ENCODE measurements at regions not wholly inside any gene's neighbourhood (a gene's known extent, or its start where the extent isn't known, plus 50 kb on each side); places are given as distances from the start of the nearest gene placed in this dataset.
"Not testable (repeated sequence)": the region's sequence is repeated elsewhere in the genome, so short reads cannot be mapped to it uniquely, and the experiment has no call there.

- H3K27ac ChIP-seq (ENCODE audit: low read depth, low read length) = no peak overlapping the region
- peaks cover 8% of the 10 kb centered on the region for H3K4me1 ChIP-seq (ENCODE audit: insufficient read depth, low read length)
- 91% methylated on average over 8 of the region's 8 CpGs for WGBS
- H3K36me3 ChIP-seq (ENCODE audit: insufficient read depth, low read length) = no peaks in the 10 kb centered on the region
- H3K4me3 ChIP-seq (ENCODE audit: low read length) = no peak overlapping the region
- no peaks in the 10 kb centered on the region for H3K9me3 ChIP-seq (ENCODE audit: insufficient read depth, low read depth, low read length)
- no peak overlapping the region for H3K9ac ChIP-seq (ENCODE audit: low read depth, low read length)
- H3K27me3 ChIP-seq (ENCODE audit: insufficient read depth, low read length) = peaks cover 6% of the 10 kb centered on the region
Measured at GRCh38 chr9:96158147-96158546, 143.8 kb downstream of the HSD17B3 start.

- peaks cover 8% of the 10 kb centered on the region for H3K4me1 ChIP-seq (ENCODE audit: insufficient read depth, low read length)
- WGBS = 44% methylated on average over 1 of the region's 1 CpG
- H3K27ac ChIP-seq (ENCODE audit: low read depth, low read length) = no peak overlapping the region
- H3K9ac ChIP-seq (ENCODE audit: low read depth, low read length) = no peak overlapping the region
- no peaks in the 10 kb centered on the region for H3K36me3 ChIP-seq (ENCODE audit: insufficient read depth, low read length)
- no peak overlapping the region for H3K4me3 ChIP-seq (ENCODE audit: low read length)
- H3K27me3 ChIP-seq (ENCODE audit: insufficient read depth, low read length) = peaks cover 6% of the 10 kb centered on the region
- H3K9me3 ChIP-seq (ENCODE audit: insufficient read depth, low read depth, low read length) = no peaks in the 10 kb centered on the region
Measured at GRCh38 chr9:96157675-96158074, 144.3 kb downstream of the HSD17B3 start.

- 76% methylated on average over 10 of the region's 10 CpGs for WGBS
- Histone ChIP-seq H3K4me1 (ENCODE audit: insufficient read depth, low read length) (peaks cover 8% of the 10 kb centered on the region), H3K27ac (ENCODE audit: low read depth, low read length) (no peak overlapping the region), H3K9ac (ENCODE audit: low read depth, low read length) (no peak overlapping the region), H3K36me3 (ENCODE audit: insufficient read depth, low read length) (no peaks in the 10 kb centered on the region), H3K27me3 (ENCODE audit: insufficient read depth, low read length) (no peaks in the 10 kb centered on the region), H3K9me3 (ENCODE audit: insufficient read depth, low read depth, low read length) (no peaks in the 10 kb centered on the region), H3K4me3 (ENCODE audit: low read length) (no peak overlapping the region)
Measured at GRCh38 chr9:96156171-96156974, 145.6 kb downstream of the HSD17B3 start.

GRCh38 chr9:96154081-96154480, 147.9 kb downstream of the HSD17B3 start:
- WGBS = 87% methylated on average over 13 of the region's 13 CpGs
- Histone ChIP-seq H3K27me3 (ENCODE audit: insufficient read depth, low read length) (no peaks in the 10 kb centered on the region), H3K4me1 (ENCODE audit: insufficient read depth, low read length) (peaks cover 8% of the 10 kb centered on the region), H3K27ac (ENCODE audit: low read depth, low read length) (no peak overlapping the region), H3K9ac (ENCODE audit: low read depth, low read length) (no peak overlapping the region), H3K36me3 (ENCODE audit: insufficient read depth, low read length) (no peaks in the 10 kb centered on the region), H3K4me3 (ENCODE audit: low read length) (no peak overlapping the region), H3K9me3 (ENCODE audit: insufficient read depth, low read depth, low read length) (no peaks in the 10 kb centered on the region)

- no peaks in the 10 kb centered on the region for H3K27me3 ChIP-seq (ENCODE audit: insufficient read depth, low read length)
- H3K36me3 ChIP-seq (ENCODE audit: insufficient read depth, low read length) = no peaks in the 10 kb centered on the region
- no peak overlapping the region for H3K27ac ChIP-seq (ENCODE audit: low read depth, low read length)
- no peak overlapping the region for H3K9ac ChIP-seq (ENCODE audit: low read depth, low read length)
- H3K4me3 ChIP-seq (ENCODE audit: low read length) = no peak overlapping the region
- no peaks in the 10 kb centered on the region for H3K9me3 ChIP-seq (ENCODE audit: insufficient read depth, low read depth, low read length)
- H3K4me1 ChIP-seq (ENCODE audit: insufficient read depth, low read length) = peaks cover 8% of the 10 kb centered on the region
- WGBS = 84% methylated on average over 2 of the region's 2 CpGs
Measured at GRCh38 chr9:96152550-96152949, 149.4 kb downstream of the HSD17B3 start.

- H3K27ac ChIP-seq (ENCODE audit: low read depth, low read length) = no peak overlapping the region
- no peaks in the 10 kb centered on the region for H3K27me3 ChIP-seq (ENCODE audit: insufficient read depth, low read length)
- 94% methylated on average over 9 of the region's 11 CpGs for WGBS
- H3K4me1 ChIP-seq (ENCODE audit: insufficient read depth, low read length) = no peaks in the 10 kb centered on the region
- no peaks in the 10 kb centered on the region for H3K9me3 ChIP-seq (ENCODE audit: insufficient read depth, low read depth, low read length)
- no peaks in the 10 kb centered on the region for H3K36me3 ChIP-seq (ENCODE audit: insufficient read depth, low read length)
- no peak overlapping the region for H3K4me3 ChIP-seq (ENCODE audit: low read length)
- H3K9ac ChIP-seq (ENCODE audit: low read depth, low read length) = no peak overlapping the region
Measured at GRCh38 chr9:96150324-96151227, 151.4 kb downstream of the HSD17B3 start.

GRCh38 chr9:96149533-96150280, 152.3 kb downstream of the HSD17B3 start:
- WGBS = 88% methylated on average over 12 of the region's 13 CpGs

GRCh38 chr9:96148634-96149532, 153.1 kb downstream of the HSD17B3 start:
- Histone ChIP-seq H3K4me1 (ENCODE audit: insufficient read depth, low read length) (no peaks in the 10 kb centered on the region), H3K9ac (ENCODE audit: low read depth, low read length) (no peak overlapping the region), H3K36me3 (ENCODE audit: insufficient read depth, low read length) (no peaks in the 10 kb centered on the region), H3K9me3 (ENCODE audit: insufficient read depth, low read depth, low read length) (no peaks in the 10 kb centered on the region), H3K4me3 (ENCODE audit: low read length) (no peak overlapping the region), H3K27me3 (ENCODE audit: insufficient read depth, low read length) (no peaks in the 10 kb centered on the region), H3K27ac (ENCODE audit: low read depth, low read length) (no peak overlapping the region)
- WGBS = 94% methylated on average over 8 of the region's 8 CpGs

More at GRCh38 chr9:96149533-96150280, 152.3 kb downstream of the HSD17B3 start:
- Histone ChIP-seq H3K4me1 (ENCODE audit: insufficient read depth, low read length) (no peaks in the 10 kb centered on the region), H3K4me3 (ENCODE audit: low read length) (no peak overlapping the region), H3K27ac (ENCODE audit: low read depth, low read length) (no peak overlapping the region), H3K27me3 (ENCODE audit: insufficient read depth, low read length) (no peaks in the 10 kb centered on the region), H3K9ac (ENCODE audit: low read depth, low read length) (no peak overlapping the region), H3K36me3 (ENCODE audit: insufficient read depth, low read length) (no peaks in the 10 kb centered on the region), H3K9me3 (ENCODE audit: insufficient read depth, low read depth, low read length) (no peaks in the 10 kb centered on the region)

GRCh38 chr9:96147029-96147428, 154.9 kb downstream of the HSD17B3 start:
- not testable (repeated sequence) for H3K36me3 ChIP-seq (ENCODE audit: insufficient read depth, low read length); H3K4me1 ChIP-seq (ENCODE audit: insufficient read depth, low read length); H3K9me3 ChIP-seq (ENCODE audit: insufficient read depth, low read depth, low read length); H3K9ac ChIP-seq (ENCODE audit: low read depth, low read length); H3K27me3 ChIP-seq (ENCODE audit: insufficient read depth, low read length); H3K4me3 ChIP-seq (ENCODE audit: low read length); H3K27ac ChIP-seq (ENCODE audit: low read depth, low read length)
- WGBS = 90% methylated on average over 10 of the region's 11 CpGs

- H3K36me3 ChIP-seq (ENCODE audit: insufficient read depth, low read length) = no peaks in the 10 kb centered on the region
- H3K4me3 ChIP-seq (ENCODE audit: low read length) = no peak overlapping the region
- H3K27ac ChIP-seq (ENCODE audit: low read depth, low read length) = no peak overlapping the region
- WGBS = 88% methylated on average over 5 of the region's 5 CpGs
- H3K27me3 ChIP-seq (ENCODE audit: insufficient read depth, low read length) = no peaks in the 10 kb centered on the region
- no peaks in the 10 kb centered on the region for H3K9me3 ChIP-seq (ENCODE audit: insufficient read depth, low read depth, low read length)
- H3K9ac ChIP-seq (ENCODE audit: low read depth, low read length) = no peak overlapping the region
- H3K4me1 ChIP-seq (ENCODE audit: insufficient read depth, low read length) = peaks cover 20% of the 10 kb centered on the region
Measured at GRCh38 chr9:96141666-96142065, 160.3 kb downstream of the HSD17B3 start.
